ENCODE measurements at regions not wholly inside any gene's neighbourhood (a gene's known extent, or its start where the extent isn't known, plus 50 kb on each side); places are given as distances from the start of the nearest gene placed in this dataset.

DNA sequence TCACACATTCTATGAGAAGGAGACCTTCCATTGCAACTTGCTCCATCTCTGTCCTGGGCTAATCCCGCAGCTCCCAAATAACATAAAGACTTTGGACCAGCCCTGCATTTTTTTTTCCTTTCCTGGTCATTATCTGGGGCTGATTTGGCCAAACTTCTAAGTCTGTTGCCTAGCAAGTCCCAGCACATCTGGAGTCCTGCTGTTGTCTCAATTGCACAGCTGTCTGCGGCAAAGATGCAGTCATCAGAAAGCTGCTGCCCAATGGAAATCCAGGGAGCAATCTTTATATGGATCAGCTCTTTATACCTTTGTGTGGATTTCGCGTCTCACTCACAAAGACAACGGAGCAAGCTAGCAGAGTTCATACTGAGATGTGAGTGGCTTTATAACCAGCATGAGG, 105.9 kb downstream of the NXPE2 start:
- TF ChIP-seq, protein P1, sequence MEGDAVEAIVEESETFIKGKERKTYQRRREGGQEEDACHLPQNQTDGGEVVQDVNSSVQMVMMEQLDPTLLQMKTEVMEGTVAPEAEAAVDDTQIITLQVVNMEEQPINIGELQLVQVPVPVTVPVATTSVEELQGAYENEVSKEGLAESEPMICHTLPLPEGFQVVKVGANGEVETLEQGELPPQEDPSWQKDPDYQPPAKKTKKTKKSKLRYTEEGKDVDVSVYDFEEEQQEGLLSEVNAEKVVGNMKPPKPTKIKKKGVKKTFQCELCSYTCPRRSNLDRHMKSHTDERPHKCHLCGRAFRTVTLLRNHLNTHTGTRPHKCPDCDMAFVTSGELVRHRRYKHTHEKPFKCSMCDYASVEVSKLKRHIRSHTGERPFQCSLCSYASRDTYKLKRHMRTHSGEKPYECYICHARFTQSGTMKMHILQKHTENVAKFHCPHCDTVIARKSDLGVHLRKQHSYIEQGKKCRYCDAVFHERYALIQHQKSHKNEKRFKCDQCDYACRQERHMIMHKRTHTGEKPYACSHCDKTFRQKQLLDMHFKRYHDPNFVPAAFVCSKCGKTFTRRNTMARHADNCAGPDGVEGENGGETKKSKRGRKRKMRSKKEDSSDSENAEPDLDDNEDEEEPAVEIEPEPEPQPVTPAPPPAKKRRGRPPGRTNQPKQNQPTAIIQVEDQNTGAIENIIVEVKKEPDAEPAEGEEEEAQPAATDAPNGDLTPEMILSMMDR (IDR thresholded peaks at IDR 0.05) = no peak
- TF ChIP-seq, protein P2, sequence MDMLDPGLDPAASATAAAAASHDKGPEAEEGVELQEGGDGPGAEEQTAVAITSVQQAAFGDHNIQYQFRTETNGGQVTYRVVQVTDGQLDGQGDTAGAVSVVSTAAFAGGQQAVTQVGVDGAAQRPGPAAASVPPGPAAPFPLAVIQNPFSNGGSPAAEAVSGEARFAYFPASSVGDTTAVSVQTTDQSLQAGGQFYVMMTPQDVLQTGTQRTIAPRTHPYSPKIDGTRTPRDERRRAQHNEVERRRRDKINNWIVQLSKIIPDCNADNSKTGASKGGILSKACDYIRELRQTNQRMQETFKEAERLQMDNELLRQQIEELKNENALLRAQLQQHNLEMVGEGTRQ (CRISPR knock-in tag; IDR thresholded peaks at IDR 0.05) = no peak
- TF ChIP-seq ESRRA (CRISPR knock-in tag; IDR thresholded peaks at IDR 0.05; ENCODE audit: borderline replicate concordance) = no peak
- TF ChIP-seq NR2C2 (CRISPR knock-in tag; IDR thresholded peaks at IDR 0.05) = no peak
- TF ChIP-seq ZNF232 (CRISPR knock-in tag; IDR thresholded peaks at IDR 0.05) = no peak
- no peak for TF ChIP-seq ZNF423 (CRISPR knock-in tag; IDR thresholded peaks at IDR 0.05)
- TF ChIP-seq, protein P3, sequence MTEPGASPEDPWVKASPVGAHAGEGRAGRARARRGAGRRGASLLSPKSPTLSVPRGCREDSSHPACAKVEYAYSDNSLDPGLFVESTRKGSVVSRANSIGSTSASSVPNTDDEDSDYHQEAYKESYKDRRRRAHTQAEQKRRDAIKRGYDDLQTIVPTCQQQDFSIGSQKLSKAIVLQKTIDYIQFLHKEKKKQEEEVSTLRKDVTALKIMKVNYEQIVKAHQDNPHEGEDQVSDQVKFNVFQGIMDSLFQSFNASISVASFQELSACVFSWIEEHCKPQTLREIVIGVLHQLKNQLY (CRISPR knock-in tag; IDR thresholded peaks at IDR 0.05) = no peak
- TF ChIP-seq, protein P4, sequence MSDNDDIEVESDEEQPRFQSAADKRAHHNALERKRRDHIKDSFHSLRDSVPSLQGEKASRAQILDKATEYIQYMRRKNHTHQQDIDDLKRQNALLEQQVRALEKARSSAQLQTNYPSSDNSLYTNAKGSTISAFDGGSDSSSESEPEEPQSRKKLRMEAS (CRISPR knock-in tag; IDR thresholded peaks at IDR 0.05) = no peak
- TF ChIP-seq NFE2L1 (CRISPR knock-in tag; IDR thresholded peaks at IDR 0.05) = no peak
- no peak for TF ChIP-seq GABPB1 (CRISPR knock-in tag; IDR thresholded peaks at IDR 0.05)
- no peak for TF ChIP-seq ZBTB21 (CRISPR knock-in tag; IDR thresholded peaks at IDR 0.05; ENCODE audit: borderline replicate concordance)
- no peak for TF ChIP-seq JUN (CRISPR knock-in tag; IDR thresholded peaks at IDR 0.05)
- TF ChIP-seq SOX15 (CRISPR knock-in tag; IDR thresholded peaks at IDR 0.05) = no peak

Data from WTC11 (cell line).